HG03095 (cell line): ENCODE measurements at regions not wholly inside any gene's neighbourhood (a gene's known extent, or its start where the extent isn't known, plus 50 kb on each side); places are given as distances from the start of the nearest gene placed in this dataset.

ENCODE experiments used
- ATAC-seq: cut with Tn5 transposase; IDR thresholded peaks from one replicate; pipeline ENCODE4 v1.9.1; 2021; ENCODE audit warnings: moderate library complexity; ENCODE audit not compliant: unreplicated experiment

- no peak for ATAC-seq
Measured at GRCh38 chr9:82923912-82924605, 138.9 kb downstream of the RASEF start.
